ENCODE measurements at regions not wholly inside any gene's neighbourhood (a gene's known extent, or its start where the extent isn't known, plus 50 kb on each side); places are given as distances from the start of the nearest gene placed in this dataset.

DNA sequence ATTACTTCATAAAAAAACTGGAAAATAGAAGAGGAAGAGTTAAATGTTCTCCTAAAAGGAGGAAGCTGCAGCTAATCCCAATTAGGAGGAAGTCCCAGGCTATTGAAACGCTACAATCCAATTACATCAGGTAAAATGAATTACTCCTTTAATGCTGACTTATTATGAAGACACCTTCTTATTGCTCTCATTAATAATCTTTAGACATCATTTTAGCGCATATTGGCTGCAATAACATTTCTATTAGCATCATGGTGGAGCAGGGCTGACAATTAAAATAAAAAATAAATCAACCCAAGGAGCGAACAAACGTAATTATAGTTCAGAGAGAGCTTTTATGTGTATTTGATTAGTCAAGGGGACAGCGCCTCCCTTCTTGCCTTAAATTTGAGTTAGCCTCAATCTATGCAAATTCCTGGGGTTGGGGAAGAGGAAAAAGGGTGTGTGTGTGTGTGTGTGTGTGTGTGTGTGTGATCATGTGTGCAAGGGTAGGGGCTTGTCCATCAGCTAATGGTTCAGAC is 109.0 kb upstream of the IRX6 start (continued):
- TF ChIP-seq NANOG (IDR thresholded peaks at IDR 0.05; ENCODE audit: borderline replicate concordance) (no peak), ZNF331 (CRISPR knock-in tag; IDR thresholded peaks at IDR 0.05; ENCODE audit: low read depth) (no peak), POLR2AphosphoS5 (IDR thresholded peaks at IDR 0.05; ENCODE audit: low read depth) (no peak), CREB1 (CRISPR knock-in tag; IDR thresholded peaks at IDR 0.05; ENCODE audit: low read depth) (no peak), EZH2phosphoT487 (IDR thresholded peaks at IDR 0.05; ENCODE audit: unreplicated experiment) (no peak), ZNF114 (CRISPR knock-in tag; IDR thresholded peaks at IDR 0.05) (no peak), JUNB (IDR thresholded peaks at IDR 0.05; ENCODE audit: unreplicated experiment) (no peak)
- TF ChIP-seq, protein P1, sequence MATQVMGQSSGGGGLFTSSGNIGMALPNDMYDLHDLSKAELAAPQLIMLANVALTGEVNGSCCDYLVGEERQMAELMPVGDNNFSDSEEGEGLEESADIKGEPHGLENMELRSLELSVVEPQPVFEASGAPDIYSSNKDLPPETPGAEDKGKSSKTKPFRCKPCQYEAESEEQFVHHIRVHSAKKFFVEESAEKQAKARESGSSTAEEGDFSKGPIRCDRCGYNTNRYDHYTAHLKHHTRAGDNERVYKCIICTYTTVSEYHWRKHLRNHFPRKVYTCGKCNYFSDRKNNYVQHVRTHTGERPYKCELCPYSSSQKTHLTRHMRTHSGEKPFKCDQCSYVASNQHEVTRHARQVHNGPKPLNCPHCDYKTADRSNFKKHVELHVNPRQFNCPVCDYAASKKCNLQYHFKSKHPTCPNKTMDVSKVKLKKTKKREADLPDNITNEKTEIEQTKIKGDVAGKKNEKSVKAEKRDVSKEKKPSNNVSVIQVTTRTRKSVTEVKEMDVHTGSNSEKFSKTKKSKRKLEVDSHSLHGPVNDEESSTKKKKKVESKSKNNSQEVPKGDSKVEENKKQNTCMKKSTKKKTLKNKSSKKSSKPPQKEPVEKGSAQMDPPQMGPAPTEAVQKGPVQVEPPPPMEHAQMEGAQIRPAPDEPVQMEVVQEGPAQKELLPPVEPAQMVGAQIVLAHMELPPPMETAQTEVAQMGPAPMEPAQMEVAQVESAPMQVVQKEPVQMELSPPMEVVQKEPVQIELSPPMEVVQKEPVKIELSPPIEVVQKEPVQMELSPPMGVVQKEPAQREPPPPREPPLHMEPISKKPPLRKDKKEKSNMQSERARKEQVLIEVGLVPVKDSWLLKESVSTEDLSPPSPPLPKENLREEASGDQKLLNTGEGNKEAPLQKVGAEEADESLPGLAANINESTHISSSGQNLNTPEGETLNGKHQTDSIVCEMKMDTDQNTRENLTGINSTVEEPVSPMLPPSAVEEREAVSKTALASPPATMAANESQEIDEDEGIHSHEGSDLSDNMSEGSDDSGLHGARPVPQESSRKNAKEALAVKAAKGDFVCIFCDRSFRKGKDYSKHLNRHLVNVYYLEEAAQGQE (IDR thresholded peaks at IDR 0.05; ENCODE audit: unreplicated experiment), result no peak

DNA sequence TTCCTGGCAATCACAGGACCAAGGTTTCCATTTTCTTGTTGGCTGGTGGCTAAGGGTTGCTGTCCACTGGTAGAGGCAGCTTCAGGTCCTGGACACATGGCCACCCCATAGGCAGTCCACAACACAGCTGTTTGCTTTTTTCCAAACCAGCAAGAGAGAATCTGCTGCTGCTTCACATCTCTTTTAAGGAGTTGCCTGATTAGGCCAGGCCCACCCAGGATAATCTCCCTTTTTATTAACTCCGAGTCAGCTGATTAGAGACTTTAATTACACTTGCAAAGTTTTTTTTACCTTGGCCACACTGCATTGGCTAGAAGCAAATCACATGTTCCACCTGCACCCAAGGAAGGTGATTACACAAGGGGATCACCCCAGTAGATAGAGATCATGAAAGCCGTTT is 106.6 kb upstream of the IRX6 start:
- no peak overlapping the region for H3K4me2 ChIP-seq
- Mint-ChIP-seq H3K27ac (no peak overlapping the region), H3K27me3 (ENCODE audit: insufficient read depth, low read depth, poor library complexity) (no peaks in the 10 kb centered on the region), H3K4me1 (peaks cover 2% of the 10 kb centered on the region; the same call in 1 of the 3 replicates), H3K4me3 (no peak overlapping the region), H3K36me3 (ENCODE audit: low read depth) (no peaks in the 10 kb centered on the region), H3K9me3 (no peaks in the 10 kb centered on the region; the same call in 2 of the 3 replicates)
- no peak overlapping the region for H3K27ac ChIP-seq (ENCODE audit: low read depth)
- no peaks in the 10 kb centered on the region; the same call in 1 of the 2 replicates for H3K9me2 ChIP-seq (ENCODE audit: insufficient read depth)
- no peaks in the 10 kb centered on the region for H4K20me1 ChIP-seq (replicated peaks; ENCODE audit: insufficient read depth)
- no peak overlapping the region for H3K4me3 ChIP-seq
- H2AFZ ChIP-seq, result no peak overlapping the region
- no peaks in the 10 kb centered on the region for H3F3A ChIP-seq (replicated peaks; ENCODE audit: low read depth)
- H3K4me1 ChIP-seq (ENCODE audit: insufficient read depth), result peaks cover 3% of the 10 kb centered on the region
- H3K36me3 ChIP-seq (ENCODE audit: insufficient read depth), result no peaks in the 10 kb centered on the region
- no peaks in the 10 kb centered on the region for H3K79me2 ChIP-seq (replicated peaks; ENCODE audit: insufficient read depth)
- no peak for ATAC-seq
- DNase-seq (ENCODE audit: low spot score), result no peak
- H3K27me3 ChIP-seq (ENCODE audit: insufficient read depth), result no peaks in the 10 kb centered on the region
- TF ChIP-seq ZNF114 (CRISPR knock-in tag; IDR thresholded peaks at IDR 0.05) (no peak), ZNF331 (CRISPR knock-in tag; IDR thresholded peaks at IDR 0.05; ENCODE audit: low read depth) (no peak), STAT1 (IDR thresholded peaks at IDR 0.05; ENCODE audit: unreplicated experiment) (no peak), POLR2AphosphoS5 (IDR thresholded peaks at IDR 0.05; ENCODE audit: low read depth) (no peak), CREB1 (CRISPR knock-in tag; IDR thresholded peaks at IDR 0.05; ENCODE audit: low read depth) (no peak), JUNB (IDR thresholded peaks at IDR 0.05; ENCODE audit: unreplicated experiment) (no peak)
- TF ChIP-seq, protein P2, sequence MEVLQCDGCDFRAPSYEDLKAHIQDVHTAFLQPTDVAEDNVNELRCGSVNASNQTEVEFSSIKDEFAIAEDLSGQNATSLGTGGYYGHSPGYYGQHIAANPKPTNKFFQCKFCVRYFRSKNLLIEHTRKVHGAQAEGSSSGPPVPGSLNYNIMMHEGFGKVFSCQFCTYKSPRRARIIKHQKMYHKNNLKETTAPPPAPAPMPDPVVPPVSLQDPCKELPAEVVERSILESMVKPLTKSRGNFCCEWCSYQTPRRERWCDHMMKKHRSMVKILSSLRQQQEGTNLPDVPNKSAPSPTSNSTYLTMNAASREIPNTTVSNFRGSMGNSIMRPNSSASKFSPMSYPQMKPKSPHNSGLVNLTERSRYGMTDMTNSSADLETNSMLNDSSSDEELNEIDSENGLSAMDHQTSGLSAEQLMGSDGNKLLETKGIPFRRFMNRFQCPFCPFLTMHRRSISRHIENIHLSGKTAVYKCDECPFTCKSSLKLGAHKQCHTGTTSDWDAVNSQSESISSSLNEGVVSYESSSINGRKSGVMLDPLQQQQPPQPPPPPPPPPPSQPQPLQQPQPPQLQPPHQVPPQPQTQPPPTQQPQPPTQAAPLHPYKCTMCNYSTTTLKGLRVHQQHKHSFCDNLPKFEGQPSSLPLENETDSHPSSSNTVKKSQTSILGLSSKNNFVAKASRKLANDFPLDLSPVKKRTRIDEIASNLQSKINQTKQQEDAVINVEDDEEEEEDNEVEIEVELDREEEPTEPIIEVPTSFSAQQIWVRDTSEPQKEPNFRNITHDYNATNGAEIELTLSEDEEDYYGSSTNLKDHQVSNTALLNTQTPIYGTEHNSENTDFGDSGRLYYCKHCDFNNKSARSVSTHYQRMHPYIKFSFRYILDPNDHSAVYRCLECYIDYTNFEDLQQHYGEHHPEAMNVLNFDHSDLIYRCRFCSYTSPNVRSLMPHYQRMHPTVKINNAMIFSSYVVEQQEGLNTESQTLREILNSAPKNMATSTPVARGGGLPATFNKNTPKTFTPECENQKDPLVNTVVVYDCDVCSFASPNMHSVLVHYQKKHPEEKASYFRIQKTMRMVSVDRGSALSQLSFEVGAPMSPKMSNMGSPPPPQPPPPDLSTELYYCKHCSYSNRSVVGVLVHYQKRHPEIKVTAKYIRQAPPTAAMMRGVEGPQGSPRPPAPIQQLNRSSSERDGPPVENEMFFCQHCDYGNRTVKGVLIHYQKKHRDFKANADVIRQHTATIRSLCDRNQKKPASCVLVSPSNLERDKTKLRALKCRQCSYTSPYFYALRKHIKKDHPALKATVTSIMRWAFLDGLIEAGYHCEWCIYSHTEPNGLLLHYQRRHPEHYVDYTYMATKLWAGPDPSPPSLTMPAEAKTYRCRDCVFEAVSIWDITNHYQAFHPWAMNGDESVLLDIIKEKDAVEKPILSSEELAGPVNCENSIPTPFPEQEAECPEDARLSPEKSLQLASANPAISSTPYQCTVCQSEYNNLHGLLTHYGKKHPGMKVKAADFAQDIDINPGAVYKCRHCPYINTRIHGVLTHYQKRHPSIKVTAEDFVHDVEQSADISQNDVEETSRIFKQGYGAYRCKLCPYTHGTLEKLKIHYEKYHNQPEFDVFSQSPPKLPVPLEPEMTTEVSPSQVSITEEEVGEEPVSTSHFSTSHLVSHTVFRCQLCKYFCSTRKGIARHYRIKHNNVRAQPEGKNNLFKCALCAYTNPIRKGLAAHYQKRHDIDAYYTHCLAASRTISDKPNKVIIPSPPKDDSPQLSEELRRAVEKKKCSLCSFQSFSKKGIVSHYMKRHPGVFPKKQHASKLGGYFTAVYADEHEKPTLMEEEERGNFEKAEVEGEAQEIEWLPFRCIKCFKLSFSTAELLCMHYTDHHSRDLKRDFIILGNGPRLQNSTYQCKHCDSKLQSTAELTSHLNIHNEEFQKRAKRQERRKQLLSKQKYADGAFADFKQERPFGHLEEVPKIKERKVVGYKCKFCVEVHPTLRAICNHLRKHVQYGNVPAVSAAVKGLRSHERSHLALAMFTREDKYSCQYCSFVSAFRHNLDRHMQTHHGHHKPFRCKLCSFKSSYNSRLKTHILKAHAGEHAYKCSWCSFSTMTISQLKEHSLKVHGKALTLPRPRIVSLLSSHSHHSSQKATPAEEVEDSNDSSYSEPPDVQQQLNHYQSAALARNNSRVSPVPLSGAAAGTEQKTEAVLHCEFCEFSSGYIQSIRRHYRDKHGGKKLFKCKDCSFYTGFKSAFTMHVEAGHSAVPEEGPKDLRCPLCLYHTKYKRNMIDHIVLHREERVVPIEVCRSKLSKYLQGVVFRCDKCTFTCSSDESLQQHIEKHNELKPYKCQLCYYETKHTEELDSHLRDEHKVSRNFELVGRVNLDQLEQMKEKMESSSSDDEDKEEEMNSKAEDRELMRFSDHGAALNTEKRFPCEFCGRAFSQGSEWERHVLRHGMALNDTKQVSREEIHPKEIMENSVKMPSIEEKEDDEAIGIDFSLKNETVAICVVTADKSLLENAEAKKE (CRISPR knock-in tag; IDR thresholded peaks at IDR 0.05), result no peak
- TF ChIP-seq, protein P1 (IDR thresholded peaks at IDR 0.05; ENCODE audit: unreplicated experiment), result no peak
